ENCODE measurements at regions not wholly inside any gene's neighbourhood (a gene's known extent, or its start where the extent isn't known, plus 50 kb on each side); places are given as distances from the start of the nearest gene placed in this dataset.

DNA sequence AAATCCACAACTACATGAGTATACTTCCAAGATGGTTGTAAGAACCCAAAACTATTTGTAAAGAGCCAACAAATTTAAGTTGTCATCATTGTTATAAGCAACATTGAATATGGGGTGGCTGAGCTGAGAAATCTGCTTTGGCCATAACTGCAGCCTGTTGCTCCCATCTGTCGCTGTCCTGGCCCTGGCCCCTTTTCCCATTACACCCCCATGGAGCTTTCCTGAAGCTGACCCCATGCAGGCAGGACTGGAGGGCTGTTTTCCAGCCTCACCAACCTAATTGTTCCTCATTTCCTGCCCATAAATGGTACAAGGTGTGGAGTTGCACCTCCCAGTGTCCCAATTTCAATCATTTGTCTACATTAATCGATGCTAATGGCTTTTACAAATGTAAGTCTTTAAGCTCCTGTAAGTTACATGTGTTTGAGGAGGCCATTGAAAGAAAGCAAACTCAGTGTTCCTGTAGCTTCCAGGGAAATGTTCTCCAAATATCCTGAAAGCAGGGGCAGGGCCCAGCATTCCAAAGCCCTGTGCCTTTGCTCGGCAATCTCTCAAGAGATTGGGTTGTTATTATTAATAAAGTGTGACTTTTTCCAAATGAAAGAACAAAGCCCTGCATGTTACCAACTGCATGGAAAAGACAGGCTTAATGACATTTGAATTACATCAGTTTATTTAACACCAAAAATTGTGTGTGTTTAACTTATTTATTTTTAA is 545.9 kb downstream of the PLPP3 start:
- no peak for DNase-seq (ENCODE audit: low read depth)

DNA sequence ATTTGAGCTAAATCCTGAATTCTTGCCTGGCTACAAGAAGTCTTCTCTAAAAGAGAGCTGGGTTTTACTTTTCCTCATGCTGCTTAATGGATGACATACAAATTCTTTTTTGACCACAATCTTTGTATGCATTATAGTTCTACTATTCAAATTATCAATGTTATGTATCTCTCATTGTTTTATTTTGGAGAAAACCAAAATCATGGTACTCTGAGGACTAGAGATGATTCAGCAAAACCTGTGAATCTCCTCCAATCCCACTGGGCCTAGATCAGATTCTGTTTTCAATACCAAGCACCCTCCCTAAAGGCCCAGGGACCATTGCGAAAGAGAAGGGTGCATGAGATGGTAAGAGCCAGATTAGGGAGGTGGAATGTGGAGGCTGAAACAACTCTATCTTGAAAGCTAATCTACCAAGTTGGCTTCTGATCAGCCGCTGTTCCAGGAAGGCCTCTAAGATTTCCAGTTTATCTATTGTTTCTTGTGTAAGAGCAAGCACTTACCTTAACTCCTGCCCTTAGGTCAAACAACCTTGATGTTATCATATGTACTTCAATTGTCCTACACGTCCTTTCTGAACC is 547.2 kb downstream of the PLPP3 start:
- no peak for DNase-seq (ENCODE audit: low read depth)

DNA sequence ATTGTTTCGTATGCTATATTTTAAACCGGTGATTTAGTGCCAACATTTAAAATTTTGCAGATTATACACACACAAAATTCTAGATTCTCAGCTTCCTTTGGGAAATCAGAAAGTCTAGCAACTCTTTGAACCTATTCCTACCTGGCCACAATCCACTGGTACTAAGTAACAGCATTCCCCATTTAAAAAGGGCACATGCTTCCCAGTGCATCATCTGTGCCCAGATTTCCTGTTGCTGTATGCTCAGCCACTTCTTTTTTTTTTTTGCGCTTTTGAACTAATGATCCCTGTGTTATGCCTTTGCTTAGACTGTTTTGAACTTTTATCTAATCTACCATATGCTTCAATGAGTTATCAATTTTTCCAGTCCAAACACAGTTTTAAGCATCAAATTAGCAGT is 548.4 kb downstream of the PLPP3 start:
- no peak for DNase-seq (ENCODE audit: low read depth)

DNA sequence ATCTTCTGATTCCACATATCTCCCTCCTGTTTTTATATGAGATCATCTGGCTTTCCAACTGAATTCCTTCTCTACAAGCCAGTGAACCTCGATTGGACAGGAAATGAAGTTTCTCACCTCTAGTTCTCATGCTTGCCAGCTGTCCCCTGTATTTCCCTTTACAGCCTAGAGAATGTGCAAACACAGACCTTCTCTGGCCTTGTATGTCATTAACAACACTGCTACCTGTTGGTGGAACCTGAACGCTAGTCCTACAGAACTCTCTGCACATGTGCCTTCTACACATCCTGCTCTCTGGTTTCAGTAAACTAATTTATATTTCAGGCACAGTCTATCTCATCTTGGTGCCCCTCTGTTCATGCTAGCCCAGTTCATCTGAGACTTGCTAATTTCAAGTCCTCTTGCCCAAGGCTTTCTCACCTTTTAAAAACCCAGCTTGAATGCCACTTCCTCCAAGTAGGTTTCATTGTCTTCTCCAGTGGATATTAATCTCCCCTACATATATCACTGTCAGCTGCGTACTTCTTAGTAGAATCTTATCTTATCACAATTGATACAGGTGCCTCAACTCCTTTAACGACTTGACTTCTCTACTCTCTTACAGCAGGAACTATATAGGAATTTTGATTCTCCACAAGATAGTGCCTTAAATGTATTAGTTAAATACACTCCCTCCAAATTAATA is 549.9 kb downstream of the PLPP3 start:
- no peak for DNase-seq (ENCODE audit: low read depth)

DNA sequence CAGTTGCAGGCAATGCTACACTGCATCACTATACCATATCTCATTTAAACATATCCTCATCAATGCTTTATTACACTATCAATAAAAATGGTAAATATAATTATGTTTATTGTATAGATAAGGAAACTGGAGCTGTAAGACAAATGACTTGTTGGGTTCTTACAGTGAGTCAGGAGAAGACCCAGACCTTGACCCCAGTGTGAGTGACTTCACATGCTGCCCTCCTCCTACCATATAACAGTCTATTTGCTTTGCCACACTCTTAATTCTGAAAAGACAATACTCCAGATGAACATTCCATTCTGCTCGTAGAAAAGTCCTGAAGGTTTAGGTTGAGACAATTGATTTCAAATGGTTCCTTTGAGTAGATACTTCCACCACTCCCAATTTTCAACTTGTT is 550.5 kb downstream of the PLPP3 start:
- DNase-seq (ENCODE audit: low read depth), result no peak

DNA sequence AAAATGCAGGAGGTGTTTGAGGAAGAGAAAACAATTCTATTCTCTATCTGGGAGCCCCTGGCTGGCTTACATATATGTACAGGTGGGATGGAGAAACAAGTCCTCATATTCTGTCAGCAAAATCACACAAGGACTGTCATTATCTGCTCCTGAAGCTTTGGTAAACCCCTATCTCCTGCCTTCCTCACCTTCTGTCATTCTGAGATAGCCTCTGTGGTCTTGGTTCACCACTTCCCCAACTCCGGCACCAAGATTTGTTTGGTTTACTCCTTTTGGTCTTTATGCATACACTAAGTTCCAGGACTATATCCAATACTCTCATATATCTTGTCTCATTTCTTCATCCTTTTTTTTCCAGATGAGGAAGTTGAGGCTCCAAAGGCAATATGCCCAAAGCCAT is 551.1 kb downstream of the PLPP3 start:
- DNase-seq (ENCODE audit: low read depth), result no peak

DNA sequence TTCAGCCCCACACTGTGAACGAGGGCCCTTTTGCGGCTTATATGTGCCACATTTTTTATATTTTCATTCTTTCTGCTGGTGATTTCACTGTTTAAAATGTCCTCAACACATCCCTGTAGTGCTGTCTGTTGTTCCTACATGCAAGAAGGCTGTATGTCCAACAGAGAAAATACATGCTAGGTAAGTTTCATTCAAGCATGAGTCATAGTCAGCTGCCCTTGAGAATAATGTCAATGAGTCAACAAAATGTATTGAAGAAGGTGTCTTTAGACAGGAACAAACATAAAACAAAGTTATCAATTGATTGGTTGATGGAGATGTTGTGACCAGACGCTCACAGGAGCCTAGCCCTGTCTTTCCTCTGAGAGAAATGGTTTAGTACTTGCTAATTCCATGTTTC is 553.4 kb downstream of the PLPP3 start:
- no peak for DNase-seq (ENCODE audit: low read depth)

DNA sequence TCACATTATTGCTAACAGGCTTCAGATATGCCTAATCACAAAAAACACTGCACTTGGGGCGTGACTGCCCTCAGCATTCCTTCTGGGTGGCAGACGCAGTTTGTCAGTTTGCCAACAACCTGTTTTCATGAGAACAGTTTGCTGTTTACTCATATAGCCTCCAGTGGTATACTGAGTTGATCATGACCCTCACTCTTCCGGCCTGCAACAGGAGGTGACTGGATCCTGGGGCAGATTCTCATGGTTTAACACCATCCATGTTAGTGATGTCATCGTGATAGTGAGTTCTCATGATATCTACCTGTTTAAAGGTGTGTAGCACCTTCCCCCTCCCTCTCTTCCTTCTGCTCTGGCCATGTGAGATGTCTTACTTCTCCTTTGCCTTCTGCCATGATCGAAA is 555.2 kb downstream of the PLPP3 start:
- no peak for DNase-seq (ENCODE audit: low read depth)

DNA sequence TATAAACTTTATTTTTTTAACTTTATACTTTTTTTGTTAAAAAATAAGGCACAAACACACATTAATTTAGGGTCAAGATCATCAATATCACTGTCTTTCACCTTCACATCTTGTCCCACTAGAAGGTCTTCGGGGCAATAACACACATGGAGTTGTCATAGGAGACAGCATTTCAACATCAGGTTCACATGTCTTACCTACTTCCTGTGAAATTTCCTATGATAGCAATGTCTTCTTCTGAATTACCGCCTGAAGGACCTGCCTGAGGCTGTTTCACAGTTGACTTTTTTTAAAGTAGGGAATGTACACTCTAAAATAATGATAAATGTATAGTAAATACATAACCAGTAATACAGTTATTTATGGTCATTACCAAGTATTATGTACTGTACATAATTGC is 559.4 kb downstream of the PLPP3 start:
- DNase-seq (ENCODE audit: low read depth), result no peak

DNA sequence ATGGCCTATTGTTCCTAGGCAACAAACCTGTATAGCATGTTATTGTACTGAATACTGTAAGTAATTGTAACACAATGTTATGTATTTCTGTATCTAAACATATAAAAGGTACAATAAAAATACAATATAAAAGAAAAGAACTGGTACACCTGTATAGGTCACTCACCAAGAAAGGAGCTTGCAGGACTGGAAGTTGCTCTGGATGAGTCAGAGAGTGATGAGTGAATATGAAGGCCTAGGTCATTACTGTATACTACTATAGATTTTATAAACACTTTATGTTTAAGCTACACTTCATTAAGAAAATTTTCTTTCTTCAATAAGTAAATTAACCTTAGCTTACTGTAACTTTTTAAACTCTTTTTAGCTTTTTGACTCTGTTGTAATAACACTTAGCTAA is 559.9 kb downstream of the PLPP3 start:
- DNase-seq (ENCODE audit: low read depth), result no peak

DNA sequence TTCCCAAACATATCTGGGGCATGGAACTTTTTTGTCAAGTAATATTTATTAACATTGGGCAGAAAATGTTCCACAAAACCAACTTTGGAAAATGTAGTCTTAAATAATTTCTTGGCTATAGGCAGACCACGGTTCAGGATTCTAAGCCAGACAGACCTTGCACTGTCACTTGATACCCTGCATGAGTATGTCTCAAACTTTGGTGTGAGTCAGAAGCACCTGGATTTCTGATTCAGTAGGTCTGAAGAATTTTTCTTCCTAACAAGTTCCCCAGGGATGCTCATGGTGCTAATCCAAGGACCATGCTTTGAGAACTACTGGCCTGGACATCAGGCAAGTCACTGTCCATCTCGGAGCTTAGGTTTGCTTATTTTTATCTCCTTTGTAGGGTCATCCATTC is 562.0 kb downstream of the PLPP3 start:
- DNase-seq (ENCODE audit: low read depth), result no peak

DNA sequence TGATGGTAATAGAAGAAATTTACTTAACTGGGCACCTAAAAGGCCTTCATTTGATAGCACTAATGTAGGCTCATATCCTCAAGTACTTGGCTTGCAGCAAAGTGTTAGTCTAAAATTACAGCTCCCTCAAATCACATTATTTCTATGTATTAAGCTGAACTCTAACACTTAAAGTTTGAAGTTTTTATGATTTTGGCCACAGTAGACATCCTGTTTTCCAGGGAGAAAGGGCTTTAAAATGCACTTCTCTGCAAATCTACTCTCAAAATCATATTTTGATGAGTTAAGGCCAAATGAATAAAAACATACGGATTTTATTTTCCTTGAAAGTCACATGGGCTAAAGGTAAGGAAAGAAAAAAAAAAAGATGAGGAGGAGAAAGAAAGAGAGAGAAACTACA is 575.5 kb downstream of the PLPP3 start:
- DNase-seq (ENCODE audit: low read depth), result no peak

DNA sequence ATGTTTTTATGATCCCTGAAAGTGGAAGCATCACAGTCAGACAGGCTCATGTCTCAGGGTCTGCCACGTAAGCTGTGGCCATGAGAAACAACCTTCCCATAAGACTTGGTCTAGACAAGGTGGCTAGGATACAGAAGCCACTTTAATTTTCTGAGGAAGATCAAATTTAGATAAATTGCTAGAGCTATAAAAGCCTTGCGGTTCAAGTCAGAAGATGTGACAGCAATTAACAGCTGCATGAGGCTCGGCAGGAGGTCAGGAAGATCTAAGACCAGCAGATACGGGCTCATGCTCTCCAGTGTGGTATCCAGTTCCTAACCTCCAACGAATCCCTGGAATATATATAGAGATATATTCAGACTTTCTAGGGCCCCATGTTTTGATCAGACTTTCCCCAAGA is 577.1 kb downstream of the PLPP3 start:
- DNase-seq (ENCODE audit: low read depth), result no peak

DNA sequence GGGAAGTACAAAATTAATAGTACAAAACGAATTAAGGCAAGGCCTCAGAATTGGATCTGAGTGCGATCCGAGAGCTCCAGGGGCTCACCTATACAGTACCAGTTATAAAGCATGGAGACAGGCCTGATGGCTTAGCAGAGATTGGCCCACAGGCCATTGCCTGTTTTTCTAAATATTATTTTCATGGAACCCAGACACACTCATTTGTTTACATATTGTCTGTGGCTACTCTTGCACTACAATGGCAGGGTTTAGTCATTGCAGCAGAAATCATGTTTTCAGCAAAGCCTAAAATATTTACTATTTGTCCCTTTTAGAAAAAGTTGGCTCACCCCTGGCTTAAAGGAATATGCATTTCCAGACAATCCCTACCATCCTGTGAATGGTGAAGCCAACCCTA is 578.9 kb downstream of the PLPP3 start:
- no peak for DNase-seq (ENCODE audit: low read depth)

DNA sequence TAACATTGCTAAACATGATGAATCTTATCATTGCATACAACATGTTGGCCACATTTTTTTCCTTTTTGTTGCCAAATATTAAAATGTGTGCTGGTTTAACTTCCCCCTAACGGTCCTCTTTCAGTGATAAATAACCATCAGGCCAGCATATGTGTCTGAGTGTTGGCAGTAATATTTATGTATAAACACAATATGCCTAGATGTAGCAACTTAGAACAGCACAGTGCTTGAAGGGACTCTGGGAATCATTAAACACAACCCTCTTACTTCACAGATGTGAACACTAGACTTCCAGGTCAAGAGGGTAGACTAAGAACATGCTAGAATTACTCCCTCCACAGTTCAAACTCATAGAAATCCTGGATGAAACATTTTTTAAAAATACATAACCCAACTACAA is 581.8 kb downstream of the PLPP3 start:
- DNase-seq (ENCODE audit: low read depth), result no peak

DNA sequence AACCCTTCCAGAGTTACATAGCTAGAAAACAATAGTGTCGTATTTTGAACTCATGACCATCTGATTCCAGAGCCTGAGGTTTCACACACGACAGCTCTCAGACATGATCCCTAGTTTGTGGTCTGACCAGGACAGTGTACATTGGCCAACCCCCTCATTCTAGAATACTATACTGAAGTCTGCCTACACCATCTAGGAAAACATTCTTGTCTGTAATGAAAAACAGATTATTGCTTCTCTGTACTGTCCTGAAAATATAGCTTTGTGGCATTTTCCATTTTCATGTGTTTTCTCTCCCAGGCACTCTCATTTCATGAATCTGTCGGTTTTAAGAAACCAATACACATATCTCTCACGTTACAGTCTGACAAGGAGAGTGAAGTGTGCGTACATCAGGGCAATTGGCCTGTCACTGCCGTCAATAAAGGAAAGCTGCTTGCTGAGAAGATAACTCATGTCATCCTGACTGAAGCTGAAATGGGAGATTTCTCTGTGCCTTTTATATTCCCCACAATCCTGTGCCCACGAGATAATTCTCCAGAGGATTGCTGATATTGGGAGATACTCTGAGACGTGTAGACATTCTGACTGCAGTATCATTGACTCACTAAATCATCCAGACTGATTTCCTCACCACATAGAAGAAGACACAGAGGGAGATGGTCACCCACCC is 585.6 kb downstream of the PLPP3 start:
- no peak for DNase-seq (ENCODE audit: low read depth)

DNA sequence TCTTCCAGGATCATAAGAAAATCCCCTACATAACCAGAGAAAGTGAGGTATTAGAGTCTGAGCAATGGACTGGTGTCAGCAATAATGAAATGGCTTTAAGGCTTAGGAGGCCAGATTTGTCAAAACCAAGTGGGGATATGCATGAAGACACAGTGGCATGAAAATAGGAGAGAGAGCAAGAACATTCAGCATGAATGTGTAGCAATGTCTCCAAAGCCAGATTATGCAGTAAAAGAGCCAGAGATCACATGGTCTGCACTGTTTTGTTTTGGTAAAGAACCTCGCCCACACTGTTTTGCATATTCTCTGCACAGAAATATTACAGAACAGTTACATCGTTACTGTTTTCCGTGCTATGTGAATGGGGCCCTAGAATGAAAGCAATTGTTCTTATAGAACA is 589.4 kb downstream of the PLPP3 start:
- no peak for DNase-seq (ENCODE audit: low read depth)

DNA sequence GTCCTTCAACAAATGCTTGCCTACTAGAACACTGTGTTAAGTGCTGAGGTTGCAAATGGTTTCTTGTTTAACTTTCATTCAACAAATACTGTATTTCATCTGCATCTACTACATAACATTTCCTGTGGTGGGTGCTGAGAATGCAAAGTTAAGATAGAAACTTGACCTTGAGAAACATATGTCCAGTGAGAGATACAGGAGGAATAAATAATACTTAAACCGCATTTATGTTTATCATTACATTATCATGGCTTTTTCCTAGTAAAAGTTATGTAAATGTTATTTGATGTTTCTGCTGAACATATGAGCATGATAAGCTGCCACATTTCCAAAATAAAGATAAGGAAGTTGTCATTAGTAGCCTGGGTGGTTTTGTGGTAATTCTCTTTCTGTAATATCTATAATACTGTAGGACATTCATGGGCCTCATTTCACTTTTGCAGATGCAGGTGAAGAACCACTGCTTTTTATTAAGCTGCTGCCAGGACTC is 590.4 kb downstream of the PLPP3 start:
- DNase-seq (ENCODE audit: low read depth), result no peak

DNA sequence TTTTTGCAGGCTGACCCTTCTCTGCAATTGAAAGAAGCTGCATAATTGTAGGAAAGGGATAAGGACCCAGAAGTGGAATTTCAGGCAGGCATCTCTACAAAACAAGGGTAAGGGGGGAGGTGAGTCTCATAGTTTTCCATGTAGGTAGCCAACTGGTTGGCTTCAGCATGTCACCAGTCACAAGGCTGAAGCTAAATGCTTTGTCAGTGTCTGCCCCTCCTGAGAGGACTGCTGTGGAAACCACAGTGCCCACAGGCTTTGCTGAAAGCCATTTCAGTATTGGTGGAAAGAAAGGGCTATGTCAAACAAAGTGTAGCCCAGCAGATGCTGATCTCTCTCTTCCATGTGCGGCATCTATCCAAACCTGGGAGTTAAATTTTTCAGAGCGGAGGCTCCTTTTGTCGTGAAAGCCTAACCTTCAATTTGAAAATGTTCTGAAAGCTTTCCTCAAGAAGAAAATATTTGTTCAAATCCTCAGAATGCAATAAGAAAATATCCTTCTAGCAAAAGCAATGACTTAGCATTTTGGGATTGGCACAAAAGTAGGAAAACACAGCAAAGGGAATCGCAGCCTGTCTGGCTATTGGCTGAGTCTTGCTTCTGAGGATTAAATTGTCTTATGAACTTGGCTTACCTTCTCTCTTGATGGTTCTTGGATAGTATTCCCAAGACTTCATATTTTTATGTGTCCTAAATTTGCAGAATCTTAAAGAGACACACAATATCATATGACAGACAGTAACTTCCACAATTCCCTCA is 591.7 kb downstream of the PLPP3 start:
- DNase-seq (ENCODE audit: low read depth), result no peak

DNA sequence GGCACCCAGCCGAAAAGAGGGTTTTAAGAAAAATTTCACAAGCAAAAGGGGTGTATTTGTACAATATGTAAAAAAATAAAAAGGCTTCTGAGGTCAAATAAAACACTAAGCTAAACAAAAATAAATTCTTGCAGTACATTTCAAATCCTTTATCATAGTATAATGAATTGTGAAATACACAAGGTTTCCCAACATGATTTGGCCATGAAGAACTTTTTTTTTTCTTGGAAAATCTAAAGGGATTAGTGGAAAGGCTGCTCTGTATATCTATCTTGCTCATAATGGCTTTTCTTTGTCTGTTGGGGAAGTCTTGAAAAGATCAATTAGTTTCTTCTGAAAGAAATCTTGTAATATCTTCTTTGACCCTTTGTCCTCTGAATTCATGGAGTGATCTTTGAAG is 593.4 kb downstream of the PLPP3 start:
- no peak for DNase-seq (ENCODE audit: low read depth)

DNA sequence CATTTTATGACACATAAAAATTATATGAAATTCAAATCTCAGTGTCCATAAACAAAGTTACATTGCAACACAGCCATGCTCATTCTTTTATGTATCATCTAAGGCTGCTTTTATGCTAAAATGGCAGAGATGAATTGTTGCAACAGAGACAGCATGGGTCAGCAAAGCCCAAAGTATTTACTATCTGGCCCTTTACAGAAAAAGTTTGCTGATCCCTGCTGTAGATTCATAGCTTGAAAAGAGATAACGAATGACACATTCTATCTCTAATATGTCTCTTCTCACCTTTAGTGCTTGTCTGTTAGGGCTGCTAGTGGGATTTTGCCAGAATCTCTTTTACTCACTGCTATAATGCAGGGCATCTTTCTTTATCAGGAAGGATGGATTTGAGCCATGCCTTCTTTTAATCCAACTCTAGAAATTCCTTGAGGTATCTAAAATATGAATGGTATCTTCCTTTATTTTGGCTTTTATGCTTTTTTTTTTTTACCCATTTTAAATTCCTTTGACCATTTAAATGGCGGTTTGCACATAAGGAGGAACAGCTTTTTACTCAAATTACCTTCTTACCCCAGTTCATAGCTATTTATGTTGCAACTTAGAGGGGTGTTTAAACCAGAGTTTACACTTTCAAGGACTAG is 598.2 kb downstream of the PLPP3 start:
- DNase-seq (ENCODE audit: low read depth), result no peak

DNA sequence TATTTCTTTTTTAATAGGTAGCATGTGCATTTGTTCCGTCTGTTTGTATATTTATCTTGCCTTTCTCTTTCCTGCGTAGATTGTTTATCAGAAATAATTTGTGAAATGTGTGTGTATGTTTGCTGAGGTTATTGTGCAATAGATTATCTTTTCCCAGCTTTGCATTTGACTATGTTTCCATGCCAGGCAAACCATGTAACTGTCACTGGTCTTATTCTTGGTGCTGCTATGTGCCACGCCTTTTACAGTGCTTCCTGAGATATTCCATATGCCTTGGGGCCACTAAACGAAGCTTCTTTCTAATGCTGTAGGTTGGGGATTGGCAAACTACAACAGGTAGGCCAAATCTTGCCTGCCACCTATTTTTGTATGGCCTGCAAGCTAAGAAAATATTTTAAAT is 598.8 kb downstream of the PLPP3 start:
- DNase-seq (ENCODE audit: low read depth), result no peak
